ENCODE measurements at regions not wholly inside any gene's neighbourhood (a gene's known extent, or its start where the extent isn't known, plus 50 kb on each side); places are given as distances from the start of the nearest gene placed in this dataset.
"Not testable (repeated sequence)": the region's sequence is repeated elsewhere in the genome, so short reads cannot be mapped to it uniquely, and the experiment has no call there.

- DNase-seq (ENCODE audit: low read depth): no peak
Measured at GRCh38 chr18:64717026-64717425, 568.1 kb upstream of the LINC00305 start.

GRCh38 chr18:64714086-64714485 lies 565.2 kb upstream of the LINC00305 start:
- DNase-seq (ENCODE audit: low read depth): no peak

GRCh38 chr18:64713284-64713683 lies 564.4 kb upstream of the LINC00305 start:
- no peak for DNase-seq (ENCODE audit: low read depth)

- no peak for DNase-seq (ENCODE audit: low read depth)
Measured at GRCh38 chr18:64712035-64712434, 563.1 kb upstream of the LINC00305 start.

- no peak for DNase-seq (ENCODE audit: low read depth)
Measured at GRCh38 chr18:64710105-64710861, 561.4 kb upstream of the LINC00305 start.

- DNase-seq (ENCODE audit: low read depth): no peak
Measured at GRCh38 chr18:64707052-64707451, 558.2 kb upstream of the LINC00305 start.

- DNase-seq (ENCODE audit: low read depth): no peak
Measured at GRCh38 chr18:64699081-64699480, 550.2 kb upstream of the LINC00305 start.

GRCh38 chr18:64695851-64696553 lies 547.1 kb upstream of the LINC00305 start:
- DNase-seq (ENCODE audit: low read depth): no peak

- no peak for DNase-seq (ENCODE audit: low read depth)
Measured at GRCh38 chr18:64693766-64694165, 544.9 kb upstream of the LINC00305 start.

GRCh38 chr18:64692826-64693225 lies 543.9 kb upstream of the LINC00305 start:
- DNase-seq (ENCODE audit: low read depth): no peak

GRCh38 chr18:64679121-64679520 lies 530.2 kb upstream of the LINC00305 start:
- no peak for DNase-seq (ENCODE audit: low read depth)

GRCh38 chr18:64678048-64678447 lies 529.2 kb upstream of the LINC00305 start:
- DNase-seq (ENCODE audit: low read depth): no peak

- DNase-seq (ENCODE audit: low read depth): no peak
Measured at GRCh38 chr18:64674694-64675093, 525.8 kb upstream of the LINC00305 start.

- not testable (repeated sequence) for DNase-seq (ENCODE audit: low read depth)
Measured at GRCh38 chr18:64671293-64671692, 522.4 kb upstream of the LINC00305 start.

GRCh38 chr18:64668461-64668962 lies 519.6 kb upstream of the LINC00305 start:
- no peak for DNase-seq (ENCODE audit: low read depth)

- no peak for DNase-seq (ENCODE audit: low read depth)
Measured at GRCh38 chr18:64663086-64663485, 514.2 kb upstream of the LINC00305 start.

GRCh38 chr18:64659196-64659595 lies 510.3 kb upstream of the LINC00305 start:
- DNase-seq (ENCODE audit: low read depth): no peak

GRCh38 chr18:64653068-64653467 lies 504.2 kb upstream of the LINC00305 start:
- DNase-seq (ENCODE audit: low read depth): no peak

- no peak for DNase-seq (ENCODE audit: low read depth)
Measured at GRCh38 chr18:64650068-64650467, 501.2 kb upstream of the LINC00305 start.

- DNase-seq (ENCODE audit: low read depth): no peak
Measured at GRCh38 chr18:64645753-64646152, 496.9 kb upstream of the LINC00305 start.

- DNase-seq (ENCODE audit: low read depth): no peak
Measured at GRCh38 chr18:64639536-64639935, 490.6 kb upstream of the LINC00305 start.

GRCh38 chr18:64620971-64621560 lies 472.2 kb upstream of the LINC00305 start:
- DNase-seq (ENCODE audit: low read depth): no peak

- DNase-seq (ENCODE audit: low read depth): no peak
Measured at GRCh38 chr18:64618390-64618789, 469.5 kb upstream of the LINC00305 start.

Data from iris pigment epithelial cell (primary cell).